Neural cell (in vitro differentiated cells): ENCODE measurements at regions not wholly inside any gene's neighbourhood (a gene's known extent, or its start where the extent isn't known, plus 50 kb on each side); places are given as distances from the start of the nearest gene placed in this dataset.

ENCODE experiments used
- CTCF ChIP-seq: fragments of 450-650 bp; IDR thresholded peaks from 2 replicates; pipeline ENCODE4 v1.5.1; 2014; ENCODE audit warnings: antibody characterized with exemption, mild to moderate bottlenecking, moderate library complexity; ENCODE audit not compliant: poor library complexity, severe bottlenecking
- EP300 ChIP-seq: fragments of 450-650 bp; conservative IDR thresholded peaks from 2 replicates; pipeline ENCODE4 v1.6.1; 2014; ENCODE audit warnings: antibody characterized with exemption, mild to moderate bottlenecking, moderate library complexity; ENCODE audit not compliant: poor library complexity, severe bottlenecking
- EZH2 ChIP-seq: fragments of 200-600, 300-800 bp; shearing (Covaris generic), sonication (generic); IDR thresholded peaks from 2 replicates; pipeline ENCODE4 v1.6.1; 2014; ENCODE audit warnings: antibody characterized with exemption, low read length, borderline replicate concordance, mild to moderate bottlenecking; ENCODE audit not compliant: insufficient read depth, poor library complexity, severe bottlenecking
- POLR2AphosphoS5 ChIP-seq: IDR thresholded peaks from 2 replicates; pipeline ENCODE4 v1.6.1; 2012
- RAD21 ChIP-seq: fragments of 450-650 bp; conservative IDR thresholded peaks from 2 replicates; pipeline ENCODE4 v1.6.1; 2014; ENCODE audit warnings: antibody characterized with exemption, mild to moderate bottlenecking, moderate library complexity

- TF ChIP-seq CTCF: no peak
- no peak for TF ChIP-seq POLR2AphosphoS5
- TF ChIP-seq EP300: no peak
- TF ChIP-seq RAD21: no peak
- TF ChIP-seq EZH2: no peak
Measured at GRCh38 chr12:91681751-91682150, 463.9 kb downstream of the BTG1 start.
